GM06990 (cell line): ENCODE measurements at regions not wholly inside any gene's neighbourhood (a gene's known extent, or its start where the extent isn't known, plus 50 kb on each side); places are given as distances from the start of the nearest gene placed in this dataset.

Experiments
- DNase-seq: peaks from one replicate; pipeline ENCODE4 v3.0.0-alpha.2; 2011; ENCODE audit not compliant: insufficient read length; ENCODE audit errors: extremely low read depth
- H3K27me3 ChIP-seq: replicated peaks from 2 replicates; pipeline ENCODE4 v1.6.0; 2011; ENCODE audit warnings: low read length; ENCODE audit not compliant: control insufficient read depth, insufficient read depth
- H3K36me3 ChIP-seq: 2 replicates; pipeline ENCODE4 v1.5.1; 2011; ENCODE audit warnings: low read length; ENCODE audit not compliant: control insufficient read depth, insufficient read depth
- H3K4me3 ChIP-seq: replicated peaks from 2 replicates; pipeline ENCODE4 v1.5.1; 2011; ENCODE audit warnings: low read depth, mild to moderate bottlenecking, control low read depth, low read length
- TF ChIP-seq, protein P1 (sequence below): IDR thresholded peaks from 2 replicates; pipeline ENCODE4 v1.5.1; 2011; ENCODE audit warnings: low read length, control low read depth, mild to moderate bottlenecking, inconsistent platforms; ENCODE audit not compliant: insufficient read depth, poor library complexity, severe bottlenecking

DNA sequence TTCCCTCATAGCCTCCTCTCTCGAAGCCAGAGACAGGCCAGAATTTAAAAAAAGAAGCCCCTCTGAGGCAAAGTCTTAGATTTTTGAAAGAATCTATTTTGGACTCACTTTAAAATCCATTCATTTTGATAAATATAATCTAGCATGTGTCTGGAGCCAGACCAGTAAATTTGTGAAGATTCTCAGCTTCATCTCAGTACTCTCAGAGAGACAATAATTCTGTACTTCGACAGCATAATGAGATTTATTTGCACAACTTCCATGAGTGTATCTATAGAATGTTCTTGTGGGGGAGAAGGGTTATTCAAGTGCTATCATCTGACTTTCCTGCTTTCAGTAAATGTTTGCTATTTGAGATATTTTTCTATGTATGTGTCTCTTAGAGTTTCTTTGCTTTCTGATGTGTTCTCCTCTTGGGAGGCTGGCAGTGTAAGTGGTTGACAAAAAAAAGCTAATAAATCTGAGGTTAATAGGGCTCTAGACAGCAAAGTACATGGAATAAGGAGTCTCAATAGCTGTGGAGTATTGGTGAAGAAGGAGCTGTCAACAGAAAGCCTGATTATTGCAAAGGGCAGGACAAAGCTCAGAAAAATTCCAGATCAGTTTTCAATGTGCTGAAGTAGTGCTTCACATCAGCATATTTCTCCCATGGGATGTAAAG lies 223.0 kb downstream of the PTBP2 start:
- TF ChIP-seq, protein P1, sequence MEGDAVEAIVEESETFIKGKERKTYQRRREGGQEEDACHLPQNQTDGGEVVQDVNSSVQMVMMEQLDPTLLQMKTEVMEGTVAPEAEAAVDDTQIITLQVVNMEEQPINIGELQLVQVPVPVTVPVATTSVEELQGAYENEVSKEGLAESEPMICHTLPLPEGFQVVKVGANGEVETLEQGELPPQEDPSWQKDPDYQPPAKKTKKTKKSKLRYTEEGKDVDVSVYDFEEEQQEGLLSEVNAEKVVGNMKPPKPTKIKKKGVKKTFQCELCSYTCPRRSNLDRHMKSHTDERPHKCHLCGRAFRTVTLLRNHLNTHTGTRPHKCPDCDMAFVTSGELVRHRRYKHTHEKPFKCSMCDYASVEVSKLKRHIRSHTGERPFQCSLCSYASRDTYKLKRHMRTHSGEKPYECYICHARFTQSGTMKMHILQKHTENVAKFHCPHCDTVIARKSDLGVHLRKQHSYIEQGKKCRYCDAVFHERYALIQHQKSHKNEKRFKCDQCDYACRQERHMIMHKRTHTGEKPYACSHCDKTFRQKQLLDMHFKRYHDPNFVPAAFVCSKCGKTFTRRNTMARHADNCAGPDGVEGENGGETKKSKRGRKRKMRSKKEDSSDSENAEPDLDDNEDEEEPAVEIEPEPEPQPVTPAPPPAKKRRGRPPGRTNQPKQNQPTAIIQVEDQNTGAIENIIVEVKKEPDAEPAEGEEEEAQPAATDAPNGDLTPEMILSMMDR, result no peak
- no peak for DNase-seq
- Histone ChIP-seq H3K27me3 (no peaks in the 10 kb centered on the region), H3K4me3 (no peak overlapping the region), H3K36me3 (no peaks in the 10 kb centered on the region)

GRCh38 chr1:96945509-96946084 lies 224.0 kb downstream of the PTBP2 start:
- H3K36me3 ChIP-seq, result no peaks in the 10 kb centered on the region
- DNase-seq, result no peak
- no peaks in the 10 kb centered on the region for H3K27me3 ChIP-seq
- TF ChIP-seq, protein P1, result no peak
- no peak overlapping the region for H3K4me3 ChIP-seq

DNA sequence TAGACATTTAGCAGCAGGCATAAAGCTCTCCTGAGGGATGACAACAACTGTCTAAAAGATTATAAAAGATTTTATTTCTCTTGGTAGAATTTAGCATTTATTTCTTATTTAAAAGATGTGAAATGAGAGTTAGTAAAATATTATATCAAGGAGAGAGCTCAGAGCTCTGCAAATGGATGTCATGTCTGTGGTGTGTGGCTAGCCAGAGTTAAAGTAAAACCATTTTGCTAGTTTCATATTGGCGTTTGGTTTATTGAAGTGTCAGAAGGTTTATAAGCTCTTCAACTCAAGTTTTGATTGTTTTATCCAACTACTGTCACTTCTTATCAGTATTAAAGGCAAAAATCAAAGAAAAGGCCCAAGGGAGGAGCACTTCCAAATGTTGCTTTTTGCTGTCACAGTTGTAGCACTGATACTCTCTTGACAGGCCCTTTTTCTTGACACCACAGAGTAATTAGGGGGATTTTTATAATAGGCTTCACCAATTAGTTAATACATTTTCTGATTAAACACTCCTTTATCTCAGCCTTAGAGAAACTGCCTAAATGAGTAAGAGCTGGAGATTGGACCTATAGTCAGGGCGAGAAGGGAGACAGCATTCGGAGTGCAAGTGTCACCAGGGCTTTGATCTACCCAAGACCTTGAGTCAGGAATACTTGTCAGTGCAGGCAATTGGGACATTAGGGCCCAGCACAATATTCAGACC lies 233.9 kb downstream of the PTBP2 start:
- no peaks in the 10 kb centered on the region for H3K36me3 ChIP-seq
- TF ChIP-seq, protein P1, result no peak
- DNase-seq, result no peak
- no peaks in the 10 kb centered on the region for H3K27me3 ChIP-seq
- H3K4me3 ChIP-seq, result no peak overlapping the region

GRCh38 chr1:96962216-96962615 lies 240.6 kb downstream of the PTBP2 start:
- Histone ChIP-seq H3K4me3 (no peak overlapping the region), H3K36me3 (no peaks in the 10 kb centered on the region), H3K27me3 (no peaks in the 10 kb centered on the region)
- TF ChIP-seq, protein P1, result no peak
- DNase-seq, result no peak

DNA sequence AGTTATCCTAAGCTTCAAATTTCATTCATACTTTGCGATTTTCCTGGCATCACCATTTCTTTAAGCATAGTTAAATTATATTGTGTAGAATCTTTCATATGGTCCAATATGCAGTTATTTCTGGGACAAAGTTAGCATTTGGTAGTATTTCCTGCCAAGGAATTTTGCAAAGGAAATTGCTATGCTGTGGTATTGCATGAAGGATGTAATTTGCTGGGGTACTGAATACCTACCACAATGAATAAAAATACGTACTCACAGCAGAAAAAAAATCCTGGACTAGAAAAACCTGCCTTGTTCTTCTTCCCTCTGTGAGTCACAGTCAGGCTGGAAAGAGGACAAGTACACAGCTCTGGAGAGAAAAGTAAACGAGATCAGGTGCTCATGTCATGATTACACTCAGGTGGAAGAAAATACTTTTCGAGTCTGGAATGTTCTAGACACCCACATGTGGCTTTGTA lies 241.2 kb downstream of the PTBP2 start:
- H3K27me3 ChIP-seq, result no peaks in the 10 kb centered on the region
- H3K36me3 ChIP-seq, result no peaks in the 10 kb centered on the region
- no peak for DNase-seq
- TF ChIP-seq, protein P1, result no peak
- no peak overlapping the region for H3K4me3 ChIP-seq
